MCF 10A (cell line): ENCODE measurements at regions not wholly inside any gene's neighbourhood (a gene's known extent, or its start where the extent isn't known, plus 50 kb on each side); places are given as distances from the start of the nearest gene placed in this dataset.

Source experiments
- BruUV-seq: library from RNA; stranded (reverse); fragments of 400-500 nt; replicated peaks from 2 replicates; lab custom pipeline; 2021; lab: Mats Ljungman, UMichigan
- CTCF ChIA-PET: fragments of 300-600 bp; sonication (Branson Sonifier 250); formaldehyde crosslinking; extraction: SDS; loops from one replicate; lab custom pipeline; 2021; ENCODE audit warnings: antibody characterized with exemption, inconsistent platforms; lab: Yijun Ruan, JAX
- POLR2A ChIA-PET: fragments of 300-600, 350-650 bp; sonication (Branson Sonifier 250); formaldehyde crosslinking; extraction: SDS; loops from one replicate; lab custom pipeline; 2020; ENCODE audit warnings: antibody characterized with exemption, inconsistent platforms; lab: Yijun Ruan, JAX
- DNase-seq: peaks from one replicate; pipeline ENCODE4 v3.0.0-alpha.2; 2018; ENCODE audit not compliant: unreplicated experiment
- H3K27ac Mint-ChIP-seq: one replicate; pipeline ENCODE4 v1.8.0; 2022; ENCODE audit warnings: mild to moderate bottlenecking, low read depth, mixed read lengths; ENCODE audit not compliant: unreplicated experiment
- H3K27me3 Mint-ChIP-seq: one replicate; pipeline ENCODE4 v1.8.0; 2022; ENCODE audit warnings: mixed read lengths; ENCODE audit not compliant: insufficient read depth, unreplicated experiment
- H3K36me3 Mint-ChIP-seq: one replicate; pipeline ENCODE4 v1.8.0; 2022; ENCODE audit warnings: mild to moderate bottlenecking, moderate library complexity, mixed read lengths; ENCODE audit not compliant: insufficient read depth, unreplicated experiment
- H3K4me1 Mint-ChIP-seq: one replicate; pipeline ENCODE4 v1.8.0; 2022; ENCODE audit warnings: mixed read lengths; ENCODE audit not compliant: insufficient read depth, unreplicated experiment
- H3K4me3 Mint-ChIP-seq: one replicate; pipeline ENCODE4 v1.8.0; 2022; ENCODE audit warnings: mild to moderate bottlenecking, moderate library complexity, mixed read lengths; ENCODE audit not compliant: unreplicated experiment
- H3K9me3 Mint-ChIP-seq: one replicate; pipeline ENCODE4 v1.8.0; 2022; ENCODE audit warnings: mixed read lengths; ENCODE audit not compliant: unreplicated experiment
- intact Hi-C: fragments of 100-400 bp; cut with micrococcal nuclease; formaldehyde crosslinking; loops from 2 replicates; pipeline ENCODE4 v1.14.1; 2022
- TF ChIP-seq, protein P1 (sequence below): fragments of 200-600 bp; IDR thresholded peaks from one replicate; pipeline ENCODE4 v1.8.0; 2022; ENCODE audit warnings: antibody characterized with exemption, mild to moderate bottlenecking; ENCODE audit not compliant: unreplicated experiment

DNA sequence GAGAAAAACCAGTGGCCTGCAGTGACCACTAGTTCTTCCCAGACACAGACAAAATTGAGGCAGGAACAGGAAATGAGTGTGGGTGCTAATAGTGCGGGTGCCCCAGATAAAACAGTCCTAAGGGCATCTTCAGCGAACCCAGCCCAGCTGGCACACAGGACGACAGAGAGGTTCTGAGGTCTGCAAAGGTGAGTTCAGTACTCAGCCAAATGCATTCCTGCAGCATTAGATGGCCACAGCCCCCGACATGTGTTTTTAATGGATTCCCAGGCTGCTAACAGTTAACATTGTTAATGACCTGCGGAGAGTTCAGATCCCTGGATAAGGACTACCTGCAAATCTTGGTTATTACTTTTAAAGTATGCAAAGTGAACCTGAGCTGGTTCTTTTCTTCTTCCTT is 196.0 kb downstream of the HIBADH start:
- H3K4me1 Mint-ChIP-seq, result no peaks in the 10 kb centered on the region
- H3K9me3 Mint-ChIP-seq, result no peaks in the 10 kb centered on the region
- CTCF ChIA-PET, result interaction anchor here (0.5 kb wide), 1 partner anchor 231 kb away, joined by 3 read pairs; no protein-coding TSS in a partner anchor
- H3K27me3 Mint-ChIP-seq, result peaks cover 12% of the 10 kb centered on the region
- DNase-seq, result no peak
- no peaks in the 10 kb centered on the region for H3K36me3 Mint-ChIP-seq
- no TSS peak for BruUV-seq
- intact Hi-C loops, result no loop called here
- no peak overlapping the region for H3K4me3 Mint-ChIP-seq
- no peak overlapping the region for H3K27ac Mint-ChIP-seq
- TF ChIP-seq, protein P1, sequence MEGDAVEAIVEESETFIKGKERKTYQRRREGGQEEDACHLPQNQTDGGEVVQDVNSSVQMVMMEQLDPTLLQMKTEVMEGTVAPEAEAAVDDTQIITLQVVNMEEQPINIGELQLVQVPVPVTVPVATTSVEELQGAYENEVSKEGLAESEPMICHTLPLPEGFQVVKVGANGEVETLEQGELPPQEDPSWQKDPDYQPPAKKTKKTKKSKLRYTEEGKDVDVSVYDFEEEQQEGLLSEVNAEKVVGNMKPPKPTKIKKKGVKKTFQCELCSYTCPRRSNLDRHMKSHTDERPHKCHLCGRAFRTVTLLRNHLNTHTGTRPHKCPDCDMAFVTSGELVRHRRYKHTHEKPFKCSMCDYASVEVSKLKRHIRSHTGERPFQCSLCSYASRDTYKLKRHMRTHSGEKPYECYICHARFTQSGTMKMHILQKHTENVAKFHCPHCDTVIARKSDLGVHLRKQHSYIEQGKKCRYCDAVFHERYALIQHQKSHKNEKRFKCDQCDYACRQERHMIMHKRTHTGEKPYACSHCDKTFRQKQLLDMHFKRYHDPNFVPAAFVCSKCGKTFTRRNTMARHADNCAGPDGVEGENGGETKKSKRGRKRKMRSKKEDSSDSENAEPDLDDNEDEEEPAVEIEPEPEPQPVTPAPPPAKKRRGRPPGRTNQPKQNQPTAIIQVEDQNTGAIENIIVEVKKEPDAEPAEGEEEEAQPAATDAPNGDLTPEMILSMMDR, result no peak
- POLR2A ChIA-PET, result no interaction called here

DNA sequence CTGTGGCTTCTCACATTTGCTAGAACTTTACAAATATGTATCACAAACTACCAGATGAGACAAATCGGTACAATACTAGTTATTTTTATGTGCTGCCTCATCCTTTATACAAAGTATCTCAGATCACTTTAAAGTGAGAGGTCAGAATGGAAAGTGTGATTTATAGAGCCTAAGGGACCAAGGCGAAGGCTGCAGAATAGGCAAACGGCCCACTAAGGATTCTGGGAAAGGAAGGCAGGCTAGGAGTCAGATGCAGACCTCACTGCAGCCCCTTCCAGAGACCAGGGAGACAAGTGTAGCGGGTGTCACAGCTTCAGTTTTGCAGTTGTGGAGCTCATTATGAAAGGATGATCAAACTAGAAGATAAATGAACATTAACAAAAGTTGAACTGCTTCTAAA is 190.6 kb downstream of the HIBADH start:
- no peaks in the 10 kb centered on the region for H3K36me3 Mint-ChIP-seq
- ChIA-PET POLR2A (no interaction called here), CTCF (no interaction called here)
- no peak overlapping the region for H3K4me3 Mint-ChIP-seq
- BruUV-seq, result no TSS peak
- DNase-seq, result no peak
- intact Hi-C loops, result no loop called here
- H3K4me1 Mint-ChIP-seq, result no peaks in the 10 kb centered on the region
- TF ChIP-seq, protein P1, result no peak
- no peak overlapping the region for H3K27ac Mint-ChIP-seq
- no peaks in the 10 kb centered on the region for H3K9me3 Mint-ChIP-seq
- peaks cover 7% of the 10 kb centered on the region for H3K27me3 Mint-ChIP-seq
